A549 (cell line): ENCODE measurements at regions not wholly inside any gene's neighbourhood (a gene's known extent, or its start where the extent isn't known, plus 50 kb on each side); places are given as distances from the start of the nearest gene placed in this dataset.

Source experiments
- BCL3 ChIP-seq: fragments of >200 bp; sonication (Bioruptor Twin); formaldehyde crosslinking; IDR thresholded peaks from 3 replicates; pipeline ENCODE4 v1.6.1; 2016
- CHD2 ChIP-seq: fragments of 150-350 bp; IDR thresholded peaks from 2 replicates; pipeline ENCODE4 v1.6.1; 2014; ENCODE audit warnings: low read length; ENCODE audit not compliant: partially characterized antibody
- CHD4 ChIP-seq: fragments of 200-600 bp; sonication (generic); IDR thresholded peaks from 2 replicates; pipeline ENCODE4 v1.6.1; 2016; ENCODE audit warnings: antibody characterized with exemption, mild to moderate bottlenecking, borderline replicate concordance
- EHF ChIP-seq: fragments of 250-450 bp; sonication (Bioruptor Pico); IDR thresholded peaks from 2 replicates; pipeline ENCODE4 v1.5.0; 2020; ENCODE audit warnings: mild to moderate bottlenecking
- EP300 ChIP-seq, 2 experiments: fragments of >200 bp; sonication (Bioruptor Twin); formaldehyde crosslinking; IDR thresholded peaks; 2 replicates in 1 of 2; 3 replicates in 1 of 2; pipeline ENCODE4 v1.6.1; 2016 to 2017
- HDAC2 ChIP-seq: fragments of 200-600 bp; sonication (generic); IDR thresholded peaks from 2 replicates; pipeline ENCODE4 v1.6.1; 2016
- RARB ChIP-seq: fragments of 250-450 bp; sonication (Bioruptor Pico); IDR thresholded peaks from 2 replicates; pipeline ENCODE4 v1.8.0; 2021; ENCODE audit warnings: mild to moderate bottlenecking, moderate library complexity
- SREBF2 ChIP-seq: fragments of 450-650 bp; IDR thresholded peaks from 2 replicates; pipeline ENCODE4 v1.6.1; 2014; ENCODE audit warnings: mild to moderate bottlenecking, moderate library complexity
- TF ChIP-seq, protein P1 (sequence below): fragments of >200 bp; sonication (Bioruptor Twin); formaldehyde crosslinking; IDR thresholded peaks from 3 replicates; pipeline ENCODE4 v1.5.1; 2016

DNA sequence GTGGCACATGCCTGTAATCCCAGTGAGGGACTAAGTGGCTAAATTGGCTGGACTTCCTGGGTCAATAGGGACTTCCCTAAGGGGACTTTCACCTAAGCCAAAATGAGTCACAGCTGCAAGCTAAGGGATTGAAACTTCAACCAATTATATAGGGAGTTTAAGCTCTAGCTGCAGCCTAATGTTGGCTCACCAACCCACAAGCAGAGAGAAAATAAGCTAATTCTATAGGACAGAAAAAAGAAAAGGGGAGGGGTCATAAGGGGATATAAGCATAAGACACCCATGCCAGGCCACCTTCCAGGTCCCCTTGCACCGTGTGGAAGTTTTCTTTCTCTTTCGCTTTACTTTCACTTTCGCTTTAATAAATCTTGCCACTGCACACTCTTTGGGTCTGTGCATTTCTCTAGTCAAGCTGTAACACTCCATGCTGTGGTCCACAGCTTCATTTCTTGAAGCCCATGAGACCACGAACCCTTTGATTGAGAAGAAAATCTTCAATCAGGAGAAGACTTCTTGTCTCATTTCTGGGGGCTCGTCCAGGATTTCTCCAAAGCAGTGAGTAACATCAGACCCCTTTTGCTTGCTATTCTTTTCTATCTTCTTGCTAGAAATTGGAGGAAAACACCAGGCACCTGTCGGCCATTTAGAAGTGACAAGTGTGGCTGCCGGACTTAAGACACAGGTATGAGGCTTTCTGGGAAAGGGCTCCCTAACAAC is 192.3 kb downstream of the IGSF11 start:
- TF ChIP-seq, protein P1, sequence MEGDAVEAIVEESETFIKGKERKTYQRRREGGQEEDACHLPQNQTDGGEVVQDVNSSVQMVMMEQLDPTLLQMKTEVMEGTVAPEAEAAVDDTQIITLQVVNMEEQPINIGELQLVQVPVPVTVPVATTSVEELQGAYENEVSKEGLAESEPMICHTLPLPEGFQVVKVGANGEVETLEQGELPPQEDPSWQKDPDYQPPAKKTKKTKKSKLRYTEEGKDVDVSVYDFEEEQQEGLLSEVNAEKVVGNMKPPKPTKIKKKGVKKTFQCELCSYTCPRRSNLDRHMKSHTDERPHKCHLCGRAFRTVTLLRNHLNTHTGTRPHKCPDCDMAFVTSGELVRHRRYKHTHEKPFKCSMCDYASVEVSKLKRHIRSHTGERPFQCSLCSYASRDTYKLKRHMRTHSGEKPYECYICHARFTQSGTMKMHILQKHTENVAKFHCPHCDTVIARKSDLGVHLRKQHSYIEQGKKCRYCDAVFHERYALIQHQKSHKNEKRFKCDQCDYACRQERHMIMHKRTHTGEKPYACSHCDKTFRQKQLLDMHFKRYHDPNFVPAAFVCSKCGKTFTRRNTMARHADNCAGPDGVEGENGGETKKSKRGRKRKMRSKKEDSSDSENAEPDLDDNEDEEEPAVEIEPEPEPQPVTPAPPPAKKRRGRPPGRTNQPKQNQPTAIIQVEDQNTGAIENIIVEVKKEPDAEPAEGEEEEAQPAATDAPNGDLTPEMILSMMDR, result no peak
- TF ChIP-seq HDAC2 (no peak), CHD2 (no peak), CHD4 (no peak), EP300 (IDR thresholded peaks at IDR 0.05) (no peak), BCL3 (no peak), EHF (CRISPR knock-in tag) (no peak), SREBF2 (no peak), RARB (CRISPR knock-in tag) (no peak)
